Psoas muscle (tissue), 7 donors: ENCODE measurements at regions not wholly inside any gene's neighbourhood (a gene's known extent, or its start where the extent isn't known, plus 50 kb on each side); places are given as distances from the start of the nearest gene placed in this dataset.

ENCODE experiments used
- ATAC-seq, 4 donors: fragments of 200-7000 bp; cut with Tn5 transposase; one replicate each; pipeline ENCODE4 v1.9.1; 2020; ENCODE audit warnings: moderate library complexity in 3 of 4, mild to moderate bottlenecking in 2 of 4
- DNase-seq, 2 donors: peaks; one replicate each; pipeline ENCODE4 v3.0.0-alpha.2; 2020
- H3K27ac ChIP-seq: fragments of 200-600 bp; one replicate; pipeline ENCODE4 v1.8.0; 2022
- H3K27me3 ChIP-seq, 3 donors: fragments of 200-600 bp in 1 of 3; one replicate each; pipeline versions ENCODE4 v1.6.1 to v1.8.0; 2013 to 2022; ENCODE audit warnings: low read length in 2 of 3, mild to moderate bottlenecking in 2 of 3, moderate library complexity in 1 of 3; ENCODE audit not compliant: insufficient read depth in 3 of 3
- H3K36me3 ChIP-seq, 2 donors: fragments of 200-600 bp in 1 of 2; one replicate each; pipeline versions ENCODE4 v1.6.1 to v1.8.0; 2013 to 2022; ENCODE audit warnings: low read depth in 1 of 2, mild to moderate bottlenecking in 1 of 2, moderate library complexity in 1 of 2; ENCODE audit not compliant: insufficient read depth in 1 of 2
- H3K4me1 ChIP-seq: fragments of 200-600 bp; one replicate; pipeline ENCODE4 v1.8.0; 2022
- H3K4me3 ChIP-seq: fragments of 200-600 bp; one replicate; pipeline ENCODE4 v1.8.0; 2022; ENCODE audit warnings: mild to moderate bottlenecking
- H3K9me3 ChIP-seq: fragments of 200-600 bp; one replicate; pipeline ENCODE4 v1.8.0; 2022
- WGBS, 3 donors: extraction: QIAGEN DNeasy Blood & Tissue Kit; methylation state at CpG; one replicate each; pipeline versions ENCODE4 v1.1.6 to v1.1.7; 2013; 5-methylcytosine and 5-hydroxymethylcytosine counted together
- intact Hi-C, 2 donors: fragments of 100-400 bp; cut with DNase I; formaldehyde crosslinking; loops; one replicate each; pipeline versions ENCODE4 v1.11.0 to v1.14.2; 2022
- TF ChIP-seq, protein P1 (sequence below): fragments of 200-600 bp; IDR thresholded peaks from one replicate; pipeline ENCODE4 v1.8.0; 2022; ENCODE audit warnings: antibody characterized with exemption
- donor health status: healthy with polysubstance abuse.
- donor health status: DM: no; HTN: no; CAD: no; lungs with moderate emphysema.
- donor health status: Bipolar disorder and iron deficiency.
- donor health status: healthy.
- donor health status: DM: yes; HTN: yes; CAD: no.
- donor health status: DM: no; HTN: no; CAD: no.
- donor health status: DM: yes; HTN: yes; CAD: no.

DNA sequence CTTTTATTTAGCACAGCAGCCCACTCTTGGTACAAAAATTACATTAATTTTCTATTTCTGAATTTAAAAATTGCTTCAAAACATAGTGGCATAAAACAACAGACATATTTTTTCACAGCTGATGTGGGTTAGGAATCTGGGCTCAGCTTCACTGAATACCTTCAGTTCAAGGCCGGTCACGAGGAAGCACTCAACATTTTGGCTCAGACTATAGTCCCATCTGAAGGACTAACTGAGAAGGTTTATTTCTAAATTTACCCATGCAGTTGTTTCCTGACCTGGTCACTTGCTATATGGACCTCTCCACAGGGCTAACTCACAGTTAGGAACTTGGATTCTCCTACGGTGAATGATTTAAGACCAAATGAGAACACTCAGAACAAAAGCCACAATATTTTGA is 1230.2 kb upstream of the ADGRL3 start:
- Histone ChIP-seq H3K9me3 (no peaks in the 10 kb centered on the region), H3K27me3 (no peaks in the 10 kb centered on the region), H3K27ac (no peak overlapping the region), H3K4me1 (no peaks in the 10 kb centered on the region), H3K4me3 (no peak overlapping the region), H3K36me3 (no peaks in the 10 kb centered on the region)
- 90 to 92% (median 92%) methylated on average over 3 of the region's 3 CpGs for WGBS, 3 donors
- TF ChIP-seq, protein P1, sequence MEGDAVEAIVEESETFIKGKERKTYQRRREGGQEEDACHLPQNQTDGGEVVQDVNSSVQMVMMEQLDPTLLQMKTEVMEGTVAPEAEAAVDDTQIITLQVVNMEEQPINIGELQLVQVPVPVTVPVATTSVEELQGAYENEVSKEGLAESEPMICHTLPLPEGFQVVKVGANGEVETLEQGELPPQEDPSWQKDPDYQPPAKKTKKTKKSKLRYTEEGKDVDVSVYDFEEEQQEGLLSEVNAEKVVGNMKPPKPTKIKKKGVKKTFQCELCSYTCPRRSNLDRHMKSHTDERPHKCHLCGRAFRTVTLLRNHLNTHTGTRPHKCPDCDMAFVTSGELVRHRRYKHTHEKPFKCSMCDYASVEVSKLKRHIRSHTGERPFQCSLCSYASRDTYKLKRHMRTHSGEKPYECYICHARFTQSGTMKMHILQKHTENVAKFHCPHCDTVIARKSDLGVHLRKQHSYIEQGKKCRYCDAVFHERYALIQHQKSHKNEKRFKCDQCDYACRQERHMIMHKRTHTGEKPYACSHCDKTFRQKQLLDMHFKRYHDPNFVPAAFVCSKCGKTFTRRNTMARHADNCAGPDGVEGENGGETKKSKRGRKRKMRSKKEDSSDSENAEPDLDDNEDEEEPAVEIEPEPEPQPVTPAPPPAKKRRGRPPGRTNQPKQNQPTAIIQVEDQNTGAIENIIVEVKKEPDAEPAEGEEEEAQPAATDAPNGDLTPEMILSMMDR: no peak
- ATAC-seq: no peak
- no peak for DNase-seq
- intact Hi-C loops: no loop called here

DNA sequence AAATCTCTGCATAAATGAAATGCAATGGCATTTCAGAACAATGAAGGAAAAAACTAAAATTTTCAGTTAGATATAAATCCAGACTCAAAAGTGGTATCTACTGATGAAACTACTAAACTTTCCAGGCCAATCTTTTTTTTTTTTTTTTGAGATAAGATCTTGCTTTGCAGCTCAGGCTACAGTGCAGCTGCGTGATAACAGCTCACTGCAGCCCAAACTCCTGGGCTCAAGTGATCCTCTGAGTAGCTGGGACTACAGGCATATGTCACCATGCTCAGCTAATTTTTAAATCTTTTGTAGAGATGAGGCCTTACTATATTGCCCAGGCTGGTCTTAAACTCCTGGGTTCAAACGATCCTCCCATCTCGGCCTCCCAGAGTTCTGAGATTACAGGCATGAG is 1228.2 kb upstream of the ADGRL3 start:
- WGBS, 3 donors: 86 to 92% (median 90%) methylated on average over 3 of the region's 3 CpGs
- Histone ChIP-seq H3K36me3 (no peaks in the 10 kb centered on the region), H3K9me3 (no peaks in the 10 kb centered on the region), H3K4me3 (no peak overlapping the region), H3K4me1 (no peaks in the 10 kb centered on the region), H3K27me3 (no peaks in the 10 kb centered on the region), H3K27ac (no peak overlapping the region)
- ATAC-seq (no peak), DNase-seq (no peak)
- intact Hi-C loops: no loop called here
- TF ChIP-seq, protein P1: no peak

DNA sequence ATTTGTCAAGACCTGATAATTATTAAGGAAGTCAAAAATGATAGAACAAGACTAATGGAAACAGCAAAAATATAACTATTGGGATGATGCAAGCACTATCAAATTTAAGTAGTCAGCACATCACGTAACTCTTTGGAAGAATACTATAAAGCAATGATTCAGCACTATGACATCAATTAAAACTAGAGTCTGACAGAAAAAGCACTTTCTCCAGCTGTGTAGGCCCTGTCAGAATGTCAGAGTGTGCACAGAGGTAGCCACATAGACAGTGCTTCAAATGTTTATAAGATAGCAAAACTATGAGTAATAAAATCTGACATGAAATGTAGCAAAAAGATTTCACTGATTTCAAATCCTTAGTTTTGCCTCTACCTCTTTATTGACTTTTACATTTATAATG is 1226.6 kb upstream of the ADGRL3 start:
- 52 to 64% (median 57%) methylated on average over 1 of the region's 1 CpG for WGBS, 3 donors
- intact Hi-C loops: no loop called here
- Histone ChIP-seq H3K9me3 (no peaks in the 10 kb centered on the region), H3K4me1 (no peaks in the 10 kb centered on the region), H3K27me3 (no peaks in the 10 kb centered on the region), H3K27ac (no peak overlapping the region), H3K4me3 (no peak overlapping the region), H3K36me3 (no peaks in the 10 kb centered on the region)
- TF ChIP-seq, protein P1: no peak
- DNase-seq (no peak), ATAC-seq (no peak)

DNA sequence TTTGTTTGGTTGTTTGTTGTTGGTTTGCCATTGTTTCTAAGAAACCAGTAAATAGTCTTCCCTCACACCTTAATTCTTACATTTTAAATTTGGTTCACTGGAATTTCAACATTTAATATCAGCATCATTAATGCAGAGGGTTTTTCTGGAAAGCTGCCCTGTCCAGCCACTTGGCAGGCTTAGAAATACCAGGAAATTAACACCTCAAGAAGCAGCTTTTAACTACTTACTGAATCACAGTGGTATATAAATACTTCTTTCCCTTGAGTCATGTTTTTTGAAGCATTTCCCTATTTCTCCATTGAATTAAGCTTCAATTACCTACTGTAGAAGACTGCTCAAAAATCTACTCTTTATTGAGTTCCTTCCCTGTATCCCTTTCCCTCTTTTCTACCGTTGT is 1221.1 kb upstream of the ADGRL3 start:
- intact Hi-C loops: no loop called here
- ATAC-seq (no peak), DNase-seq (no peak)
- Histone ChIP-seq H3K27me3 (no peaks in the 10 kb centered on the region), H3K4me1 (no peaks in the 10 kb centered on the region), H3K27ac (no peak overlapping the region), H3K36me3 (no peaks in the 10 kb centered on the region), H3K9me3 (no peaks in the 10 kb centered on the region), H3K4me3 (no peak overlapping the region)
- TF ChIP-seq, protein P1: no peak
- 25 to 61% (median 57%) methylated on average over 1 of the region's 1 CpG for WGBS, 3 donors

DNA sequence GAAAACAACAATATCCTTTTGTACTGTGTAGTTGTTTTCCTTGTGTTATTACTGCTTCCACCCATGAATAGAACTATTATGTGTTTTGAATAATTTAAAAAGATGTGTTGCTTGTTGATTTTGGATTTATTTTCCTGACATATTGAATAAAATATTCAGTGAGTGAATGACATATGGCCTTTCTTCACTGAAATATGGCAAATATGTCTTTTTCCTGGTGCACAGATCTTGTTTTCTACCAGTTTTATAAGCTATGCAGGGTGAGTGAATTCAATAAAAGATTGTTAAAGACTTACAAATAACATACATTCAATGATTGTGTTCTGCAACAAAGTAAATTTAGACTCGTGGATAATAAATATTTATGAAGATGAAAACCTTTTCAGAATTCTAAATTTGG is 1216.3 kb upstream of the ADGRL3 start:
- TF ChIP-seq, protein P1: no peak
- Histone ChIP-seq H3K4me1 (no peaks in the 10 kb centered on the region), H3K27ac (no peak overlapping the region), H3K27me3 (no peaks in the 10 kb centered on the region), H3K4me3 (no peak overlapping the region), H3K36me3 (no peaks in the 10 kb centered on the region), H3K9me3 (no peaks in the 10 kb centered on the region)
- intact Hi-C loops: no loop called here
- no peak for ATAC-seq
- no peak for DNase-seq
- WGBS, 3 donors: 55 to 68% (median 67%) methylated on average over 1 of the region's 1 CpG
